ENCODE measurements at regions not wholly inside any gene's neighbourhood (a gene's known extent, or its start where the extent isn't known, plus 50 kb on each side); places are given as distances from the start of the nearest gene placed in this dataset.

GRCh38 chr3:64872345-64872744, 184.5 kb upstream of the ADAMTS9 start:
- no peak for DNase-seq

GRCh38 chr3:64871834-64872249, 184.0 kb upstream of the ADAMTS9 start:
- DNase-seq, result no peak

GRCh38 chr3:64870876-64871646, 183.3 kb upstream of the ADAMTS9 start:
- no peak for DNase-seq

- no peak for DNase-seq
These were observed 179.4 kb upstream of the ADAMTS9 start for GRCh38 chr3:64867224-64867623.

- DNase-seq, result no peak
These were observed 178.2 kb upstream of the ADAMTS9 start for GRCh38 chr3:64865839-64866570.

GRCh38 chr3:64863226-64864212, 175.7 kb upstream of the ADAMTS9 start:
- DNase-seq, result no peak

GRCh38 chr3:64861684-64862083, 173.9 kb upstream of the ADAMTS9 start:
- DNase-seq, result no peak

- DNase-seq, result no peak
These were observed 172.7 kb upstream of the ADAMTS9 start for GRCh38 chr3:64860536-64860870.

- DNase-seq, result no peak
These were observed 172.1 kb upstream of the ADAMTS9 start for GRCh38 chr3:64859625-64860535.

GRCh38 chr3:64856977-64857516, 169.2 kb upstream of the ADAMTS9 start:
- DNase-seq, result no peak

- no peak for DNase-seq
These were observed 168.3 kb upstream of the ADAMTS9 start for GRCh38 chr3:64856106-64856505.

- no peak for DNase-seq
These were observed 165.7 kb upstream of the ADAMTS9 start for GRCh38 chr3:64853456-64853855.

GRCh38 chr3:64852738-64853137, 164.9 kb upstream of the ADAMTS9 start:
- no peak for DNase-seq

GRCh38 chr3:64848822-64849221, 161.0 kb upstream of the ADAMTS9 start:
- no peak for DNase-seq

GRCh38 chr3:64848127-64848800, 160.5 kb upstream of the ADAMTS9 start:
- DNase-seq, result no peak

- no peak for DNase-seq
These were observed 156.8 kb upstream of the ADAMTS9 start for GRCh38 chr3:64844558-64844957.

GRCh38 chr3:64837986-64838735, 150.4 kb upstream of the ADAMTS9 start:
- no peak for DNase-seq

GRCh38 chr3:64837126-64837738, 149.4 kb upstream of the ADAMTS9 start:
- no peak for DNase-seq

- no peak for DNase-seq
These were observed 148.3 kb upstream of the ADAMTS9 start for GRCh38 chr3:64836097-64836496.

- DNase-seq, result no peak
These were observed 144.3 kb upstream of the ADAMTS9 start for GRCh38 chr3:64832098-64832497.

Measured in NCI-H1417 treated with DMSO at 0.1 percent for 48 hours (cell line).